DND-41 (cell line): ENCODE measurements at regions not wholly inside any gene's neighbourhood (a gene's known extent, or its start where the extent isn't known, plus 50 kb on each side); places are given as distances from the start of the nearest gene placed in this dataset.

Experiments
- CTCF ChIP-seq: IDR thresholded peaks from 2 replicates; pipeline ENCODE4 v1.5.1; 2012; ENCODE audit warnings: borderline replicate concordance, low read length, moderate library complexity, mild to moderate bottlenecking; ENCODE audit not compliant: poor library complexity, severe bottlenecking; ENCODE audit errors: extremely low read depth
- EZH2 ChIP-seq: IDR thresholded peaks from 3 replicates; pipeline ENCODE4 v1.6.1; 2012; ENCODE audit warnings: borderline replicate concordance, low read depth, mild to moderate bottlenecking, moderate library complexity, low read length, inconsistent platforms; ENCODE audit not compliant: severe bottlenecking

GRCh38 chr5:125575171-125575890 lies 828.9 kb upstream of the ZNF608 start:
- TF ChIP-seq CTCF (no peak), EZH2 (no peak)
